ENCODE measurements at regions not wholly inside any gene's neighbourhood (a gene's known extent, or its start where the extent isn't known, plus 50 kb on each side); places are given as distances from the start of the nearest gene placed in this dataset.
"Not testable (repeated sequence)": the region's sequence is repeated elsewhere in the genome, so short reads cannot be mapped to it uniquely, and the experiment has no call there.

GRCh38 chr13:104571161-104571892 lies 1505.1 kb upstream of the SLC10A2 start:
- DNase-seq: peak; percentile 74

- DNase-seq: no peak
Measured at GRCh38 chr13:104567114-104567513, 1500.9 kb upstream of the SLC10A2 start.

GRCh38 chr13:104565888-104566287 lies 1499.7 kb upstream of the SLC10A2 start:
- no peak for DNase-seq

GRCh38 chr13:104553896-104554295 lies 1487.7 kb upstream of the SLC10A2 start:
- DNase-seq: no peak

- DNase-seq: no peak
Measured at GRCh38 chr13:104553186-104553585, 1487.0 kb upstream of the SLC10A2 start.

GRCh38 chr13:104534847-104535246 lies 1468.6 kb upstream of the SLC10A2 start:
- DNase-seq: no peak

- DNase-seq: no peak
Measured at GRCh38 chr13:104532132-104532531, 1465.9 kb upstream of the SLC10A2 start.

GRCh38 chr13:104530741-104531140 lies 1464.5 kb upstream of the SLC10A2 start:
- no peak for DNase-seq

- no peak for DNase-seq
Measured at GRCh38 chr13:104526561-104526960, 1460.3 kb upstream of the SLC10A2 start.

GRCh38 chr13:104525467-104525866 lies 1459.2 kb upstream of the SLC10A2 start:
- DNase-seq: no peak

GRCh38 chr13:104522235-104523072 lies 1456.2 kb upstream of the SLC10A2 start:
- no peak for DNase-seq

- DNase-seq: no peak
Measured at GRCh38 chr13:104510422-104510821, 1444.2 kb upstream of the SLC10A2 start.

GRCh38 chr13:104493502-104493901 lies 1427.3 kb upstream of the SLC10A2 start:
- not testable (repeated sequence) for DNase-seq

- no peak for DNase-seq
Measured at GRCh38 chr13:104491916-104492315, 1425.7 kb upstream of the SLC10A2 start.

GRCh38 chr13:104487006-104487405 lies 1420.8 kb upstream of the SLC10A2 start:
- no peak for DNase-seq

GRCh38 chr13:104485571-104485970 lies 1419.4 kb upstream of the SLC10A2 start:
- no peak for DNase-seq

- DNase-seq: no peak
Measured at GRCh38 chr13:104483631-104484030, 1417.4 kb upstream of the SLC10A2 start.

- DNase-seq: no peak
Measured at GRCh38 chr13:104477261-104477660, 1411.0 kb upstream of the SLC10A2 start.

- DNase-seq: no peak
Measured at GRCh38 chr13:104473936-104474335, 1407.7 kb upstream of the SLC10A2 start.

- DNase-seq: no peak
Measured at GRCh38 chr13:104466016-104466415, 1399.8 kb upstream of the SLC10A2 start.

- no peak for DNase-seq
Measured at GRCh38 chr13:104461049-104461448, 1394.8 kb upstream of the SLC10A2 start.

- no peak for DNase-seq
Measured at GRCh38 chr13:104460554-104460953, 1394.3 kb upstream of the SLC10A2 start.

GRCh38 chr13:104450006-104450405 lies 1383.8 kb upstream of the SLC10A2 start:
- DNase-seq: no peak

- no peak for DNase-seq
Measured at GRCh38 chr13:104447348-104447747, 1381.1 kb upstream of the SLC10A2 start.

Data from DMS153 (cell line).